Glutamatergic neuron (in vitro differentiated cells): ENCODE measurements at regions not wholly inside any gene's neighbourhood (a gene's known extent, or its start where the extent isn't known, plus 50 kb on each side); places are given as distances from the start of the nearest gene placed in this dataset.

Experiments
- DNase-seq: peaks from one replicate; pipeline ENCODE4 v3.0.0; 2022
- H3K27ac Mint-ChIP-seq: one replicate; pipeline ENCODE4 v1.8.0; 2020; ENCODE audit warnings: mild to moderate bottlenecking, mixed read lengths, inconsistent platforms; ENCODE audit not compliant: unreplicated experiment
- H3K27me3 Mint-ChIP-seq: one replicate; pipeline ENCODE4 v1.8.0; 2020; ENCODE audit warnings: mild to moderate bottlenecking, moderate library complexity, mixed read lengths, inconsistent platforms; ENCODE audit not compliant: unreplicated experiment
- H3K36me3 Mint-ChIP-seq: one replicate; pipeline ENCODE4 v1.8.0; 2020; ENCODE audit warnings: mild to moderate bottlenecking, mixed read lengths, inconsistent platforms; ENCODE audit not compliant: unreplicated experiment
- H3K4me1 Mint-ChIP-seq: one replicate; pipeline ENCODE4 v1.8.0; 2020; ENCODE audit warnings: mild to moderate bottlenecking, low read depth, mixed read lengths, inconsistent platforms; ENCODE audit not compliant: unreplicated experiment
- H3K4me3 Mint-ChIP-seq: one replicate; pipeline ENCODE4 v1.8.0; 2020; ENCODE audit warnings: mild to moderate bottlenecking, mixed read lengths, inconsistent platforms; ENCODE audit not compliant: unreplicated experiment
- H3K9me3 Mint-ChIP-seq: one replicate; pipeline ENCODE4 v1.8.0; 2020; ENCODE audit warnings: mild to moderate bottlenecking, moderate library complexity, mixed read lengths, inconsistent platforms; ENCODE audit not compliant: unreplicated experiment
- TF ChIP-seq, protein P1 (sequence below): fragments of 200-600 bp; sonication (generic); IDR thresholded peaks from one replicate; pipeline ENCODE4 v1.5.0; 2021; ENCODE audit not compliant: partially characterized antibody, unreplicated experiment

GRCh38 chr1:80249699-80250098, 1243.2 kb upstream of the ADGRL4 start:
- Mint-ChIP-seq H3K4me3 (no peak overlapping the region), H3K36me3 (no peaks in the 10 kb centered on the region), H3K27ac (no peak overlapping the region), H3K27me3 (no peaks in the 10 kb centered on the region), H3K4me1 (no peaks in the 10 kb centered on the region), H3K9me3 (no peaks in the 10 kb centered on the region)
- TF ChIP-seq, protein P1, sequence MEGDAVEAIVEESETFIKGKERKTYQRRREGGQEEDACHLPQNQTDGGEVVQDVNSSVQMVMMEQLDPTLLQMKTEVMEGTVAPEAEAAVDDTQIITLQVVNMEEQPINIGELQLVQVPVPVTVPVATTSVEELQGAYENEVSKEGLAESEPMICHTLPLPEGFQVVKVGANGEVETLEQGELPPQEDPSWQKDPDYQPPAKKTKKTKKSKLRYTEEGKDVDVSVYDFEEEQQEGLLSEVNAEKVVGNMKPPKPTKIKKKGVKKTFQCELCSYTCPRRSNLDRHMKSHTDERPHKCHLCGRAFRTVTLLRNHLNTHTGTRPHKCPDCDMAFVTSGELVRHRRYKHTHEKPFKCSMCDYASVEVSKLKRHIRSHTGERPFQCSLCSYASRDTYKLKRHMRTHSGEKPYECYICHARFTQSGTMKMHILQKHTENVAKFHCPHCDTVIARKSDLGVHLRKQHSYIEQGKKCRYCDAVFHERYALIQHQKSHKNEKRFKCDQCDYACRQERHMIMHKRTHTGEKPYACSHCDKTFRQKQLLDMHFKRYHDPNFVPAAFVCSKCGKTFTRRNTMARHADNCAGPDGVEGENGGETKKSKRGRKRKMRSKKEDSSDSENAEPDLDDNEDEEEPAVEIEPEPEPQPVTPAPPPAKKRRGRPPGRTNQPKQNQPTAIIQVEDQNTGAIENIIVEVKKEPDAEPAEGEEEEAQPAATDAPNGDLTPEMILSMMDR = no peak
- no peak for DNase-seq

DNA sequence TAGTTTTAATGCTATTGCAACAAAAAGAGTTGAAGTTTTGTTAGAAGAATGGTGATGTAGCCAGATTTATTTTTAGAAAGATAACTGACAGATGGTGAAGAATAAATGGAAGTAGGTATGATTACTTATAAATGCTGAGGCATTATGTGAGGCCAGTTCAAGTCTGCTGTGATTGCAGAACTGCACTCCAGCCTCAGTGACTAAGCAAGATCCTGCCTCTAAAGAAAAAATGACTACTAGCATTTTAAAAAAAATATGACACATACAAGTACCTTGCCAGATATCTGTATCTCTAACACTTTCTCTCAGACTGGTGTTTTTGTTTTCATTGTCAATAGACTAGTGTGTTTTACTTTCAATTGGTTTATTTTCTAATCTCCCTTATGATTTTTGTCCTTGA, 1242.4 kb upstream of the ADGRL4 start:
- TF ChIP-seq, protein P1 = no peak
- no peaks in the 10 kb centered on the region for H3K4me1 Mint-ChIP-seq
- H3K9me3 Mint-ChIP-seq = no peaks in the 10 kb centered on the region
- no peaks in the 10 kb centered on the region for H3K27me3 Mint-ChIP-seq
- no peak overlapping the region for H3K27ac Mint-ChIP-seq
- no peak for DNase-seq
- no peak overlapping the region for H3K4me3 Mint-ChIP-seq
- no peaks in the 10 kb centered on the region for H3K36me3 Mint-ChIP-seq

DNA sequence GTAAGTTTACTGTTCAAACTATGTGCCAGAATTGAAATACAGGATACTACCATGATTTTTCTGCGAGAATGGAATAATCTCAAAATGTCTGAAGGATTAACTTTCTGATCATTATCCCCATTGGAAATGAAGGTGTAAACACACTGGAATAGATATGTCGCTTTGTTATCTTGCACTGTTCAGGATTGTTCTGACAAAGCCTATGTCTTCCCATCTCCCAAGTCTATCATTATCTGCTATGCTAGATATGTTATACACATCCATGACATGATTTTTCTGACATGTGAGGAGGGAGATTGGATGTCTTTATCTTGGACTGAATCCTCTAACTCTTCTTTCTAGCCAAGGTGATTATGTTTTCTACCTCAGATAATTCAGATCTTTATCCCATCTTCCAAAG, 1239.3 kb upstream of the ADGRL4 start:
- no peaks in the 10 kb centered on the region for H3K9me3 Mint-ChIP-seq
- no peaks in the 10 kb centered on the region for H3K36me3 Mint-ChIP-seq
- TF ChIP-seq, protein P1 = no peak
- peaks cover 2% of the 10 kb centered on the region for H3K27me3 Mint-ChIP-seq
- H3K4me1 Mint-ChIP-seq = no peaks in the 10 kb centered on the region
- no peak overlapping the region for H3K27ac Mint-ChIP-seq
- H3K4me3 Mint-ChIP-seq = no peak overlapping the region
- DNase-seq = no peak

DNA sequence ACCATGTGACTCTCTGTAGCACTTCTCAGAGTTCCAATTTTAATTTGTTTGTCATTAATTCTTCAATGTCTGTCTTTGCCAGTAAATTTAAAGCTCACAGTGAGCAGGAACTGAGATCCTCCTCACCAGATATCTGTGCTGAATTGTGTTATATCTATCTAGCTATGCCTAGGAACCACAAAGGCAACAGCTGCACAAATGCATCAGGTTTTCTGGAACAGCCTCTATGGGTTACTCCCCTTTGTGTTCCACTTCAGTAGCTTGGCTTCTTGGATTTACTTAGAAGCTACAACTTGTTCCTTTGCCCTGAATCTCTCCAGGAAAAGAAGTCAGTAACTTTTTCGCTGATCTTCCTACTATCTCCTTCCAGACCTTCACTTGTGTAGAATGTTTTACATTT, 1237.8 kb upstream of the ADGRL4 start:
- Mint-ChIP-seq H3K36me3 (no peaks in the 10 kb centered on the region), H3K27me3 (peaks cover 2% of the 10 kb centered on the region), H3K4me1 (no peaks in the 10 kb centered on the region), H3K27ac (no peak overlapping the region), H3K4me3 (no peak overlapping the region), H3K9me3 (no peaks in the 10 kb centered on the region)
- TF ChIP-seq, protein P1 = no peak
- DNase-seq = no peak

DNA sequence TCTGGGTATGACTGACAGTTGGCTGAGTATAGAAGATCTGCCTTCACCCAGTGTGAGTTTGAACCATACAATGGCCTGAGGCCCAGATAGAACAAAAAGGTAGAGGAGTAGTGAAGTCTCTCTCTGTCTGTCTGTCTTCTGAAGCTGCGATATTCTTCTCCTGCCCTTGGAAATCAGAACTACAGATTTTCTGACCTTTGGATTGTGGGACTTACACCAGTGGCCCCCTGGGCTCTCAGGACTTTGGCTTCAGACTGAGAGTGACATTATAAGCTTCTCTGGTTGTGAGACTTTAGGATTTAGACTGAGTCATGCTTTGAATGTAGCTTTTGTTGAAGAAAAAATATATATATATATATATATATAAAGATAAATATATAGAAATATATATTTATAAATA, 1235.0 kb upstream of the ADGRL4 start:
- Mint-ChIP-seq H3K27ac (no peak overlapping the region), H3K4me1 (no peaks in the 10 kb centered on the region), H3K9me3 (no peaks in the 10 kb centered on the region), H3K36me3 (no peaks in the 10 kb centered on the region), H3K4me3 (no peak overlapping the region), H3K27me3 (peaks cover 2% of the 10 kb centered on the region)
- no peak for DNase-seq
- TF ChIP-seq, protein P1 = no peak
